ENCODE measurements at regions not wholly inside any gene's neighbourhood (a gene's known extent, or its start where the extent isn't known, plus 50 kb on each side); places are given as distances from the start of the nearest gene placed in this dataset.

DNA sequence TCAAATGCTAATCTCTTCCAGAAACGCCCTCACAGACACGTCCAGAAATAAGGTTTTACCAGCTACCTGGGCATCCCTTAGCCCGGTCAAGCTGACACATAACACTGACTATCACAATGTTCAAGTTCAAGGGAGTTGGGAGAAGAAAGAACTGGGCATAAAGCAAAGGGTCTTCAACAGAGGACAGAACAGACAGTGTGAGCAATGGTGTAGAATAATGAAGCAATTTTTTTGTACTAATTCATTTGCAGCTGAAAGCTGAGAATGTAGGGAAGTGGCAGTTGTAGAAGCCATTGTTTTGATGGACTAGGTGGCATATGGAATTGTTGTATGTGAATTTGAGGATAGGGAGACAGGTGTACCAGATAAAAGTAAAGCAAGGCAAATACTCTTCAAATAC, 58.1 kb upstream of the WDFY2 start:
- no peak for TF ChIP-seq CTCF (IDR thresholded peaks at IDR 0.05 in 8 of 11, conservative IDR thresholded peaks at IDR 0.05 in 3 of 11)
- no peak for TF ChIP-seq POLR2A (IDR thresholded peaks at IDR 0.05)
- no peak for TF ChIP-seq POLR2AphosphoS5 (IDR thresholded peaks at IDR 0.05)
